22Rv1 (cell line): ENCODE measurements at regions not wholly inside any gene's neighbourhood (a gene's known extent, or its start where the extent isn't known, plus 50 kb on each side); places are given as distances from the start of the nearest gene placed in this dataset.

Experiments
- CTCF ChIP-seq: fragments of 450-650 bp; IDR thresholded peaks from 2 replicates; pipeline ENCODE4 v1.5.1; 2017; ENCODE audit warnings: mild to moderate bottlenecking
- ZFX ChIP-seq: fragments of 450-650 bp; IDR thresholded peaks from 2 replicates; pipeline ENCODE4 v1.6.1; 2017; ENCODE audit warnings: antibody characterized with exemption, borderline replicate concordance

- no peak for TF ChIP-seq CTCF
- no peak for TF ChIP-seq ZFX
Observed at GRCh38 chr5:131067636-131068035, 97.4 kb downstream of the HINT1 start.
